GM12878 (cell line): ENCODE measurements at regions not wholly inside any gene's neighbourhood (a gene's known extent, or its start where the extent isn't known, plus 50 kb on each side); places are given as distances from the start of the nearest gene placed in this dataset.

Experiments
- ATAC-seq: fragments of 200-7000 bp; cut with Tn5 transposase; 3 replicates; pipeline ENCODE4 v1.9.1; 2020; ENCODE audit warnings: mild to moderate bottlenecking, moderate library complexity
- BruUV-seq: library from RNA; stranded (reverse); fragments of 400-500 nt; replicated peaks from 2 replicates; lab custom pipeline; 2021; lab: Mats Ljungman, UMichigan
- CTCF ChIA-PET: fragments of 300-600 bp; sonication (Branson Sonifier 250); formaldehyde crosslinking; extraction: SDS; loops from one replicate; lab custom pipeline; 2021; ENCODE audit warnings: inconsistent platforms; lab: Yijun Ruan, JAX
- POLR2A ChIA-PET: fragments of 350-600 bp; formaldehyde crosslinking; extraction: SDS; loops from one replicate; lab custom pipeline; 2021; ENCODE audit warnings: inconsistent platforms; lab: Charles Lee
- RAD21 ChIA-PET: fragments of 300-600 bp; sonication (Branson Sonifier 250); formaldehyde crosslinking; loops from one replicate; lab custom pipeline; 2023; ENCODE audit warnings: antibody characterized with exemption; ENCODE audit not compliant: unreplicated experiment; lab: Charles Lee
- SMC1A ChIA-PET: fragments of 300-600 bp; sonication (Branson Sonifier 250); formaldehyde crosslinking; loops from one replicate; lab custom pipeline; 2023; ENCODE audit not compliant: unreplicated experiment, uncharacterized antibody; lab: Charles Lee
- DNase-seq: peaks from one replicate; pipeline ENCODE4 v3.0.0-alpha.2; 2011; ENCODE audit warnings: low read depth, low spot score
- FAIRE-seq: peaks from 3 replicates; lab custom pipeline; 2011; peaks lifted over from hg19 to GRCh38; lab: Jason Lieb, UNC
- H2AFZ ChIP-seq: 2 replicates; pipeline ENCODE4 v1.6.0; 2011; ENCODE audit warnings: low read depth, low read length, control low read depth; ENCODE audit not compliant: control insufficient read depth
- H3K27ac ChIP-seq: 2 replicates; pipeline ENCODE4 v1.5.1; 2011; ENCODE audit warnings: control low read depth; ENCODE audit not compliant: control insufficient read depth, insufficient read depth
- H3K27me3 ChIP-seq, 2 experiments: replicated peaks in 1 of 2; 2 replicates each; pipeline versions ENCODE4 v1.6.0 to v1.6.1; 2011; ENCODE audit warnings: low read length in 1 of 2; ENCODE audit not compliant: control insufficient read depth in 2 of 2, insufficient read depth in 2 of 2
- H3K36me3 ChIP-seq, 2 experiments: 2 replicates each; pipeline ENCODE4 v1.5.1; 2011; ENCODE audit warnings: low read length in 1 of 2; ENCODE audit not compliant: control insufficient read depth in 2 of 2, insufficient read depth in 2 of 2
- H3K4me1 ChIP-seq: 2 replicates; pipeline ENCODE4 v1.6.1; 2011; ENCODE audit warnings: mild to moderate bottlenecking, low read length, moderate library complexity, mixed read lengths; ENCODE audit not compliant: control insufficient read depth, insufficient read depth
- H3K4me2 ChIP-seq: 2 replicates; pipeline ENCODE4 v1.6.0; 2011; ENCODE audit warnings: control low read depth; ENCODE audit not compliant: control insufficient read depth, insufficient read depth
- H3K4me3 ChIP-seq: fragments of 200-600 bp; sonication (generic); 2 replicates; pipeline ENCODE4 v1.5.1; 2016
- H3K79me2 ChIP-seq: 2 replicates; pipeline ENCODE4 v1.6.0; 2011; ENCODE audit warnings: low read length; ENCODE audit not compliant: control insufficient read depth, insufficient read depth
- H3K9ac ChIP-seq: 2 replicates; pipeline ENCODE4 v1.8.0; 2011; ENCODE audit warnings: low read length, control low read depth, mixed read lengths; ENCODE audit not compliant: control insufficient read depth, insufficient read depth
- H3K9me3 ChIP-seq: replicated peaks from 3 replicates; pipeline ENCODE4 v1.5.1; 2011; ENCODE audit warnings: mild to moderate bottlenecking, low read length; ENCODE audit not compliant: control insufficient read depth, insufficient read depth
- H4K20me1 ChIP-seq: 2 replicates; pipeline ENCODE4 v1.6.0; 2011; ENCODE audit not compliant: control insufficient read depth, insufficient read depth
- CBX5 ChIP-seq: sonication (generic); IDR thresholded peaks from 2 replicates; pipeline ENCODE4 v1.6.1; 2016; ENCODE audit warnings: low read depth, moderate library complexity, mild to moderate bottlenecking, inconsistent platforms
- ELK1 ChIP-seq: IDR thresholded peaks from 2 replicates; pipeline ENCODE4 v1.6.1; 2012; ENCODE audit warnings: low read depth, low read length, improper control_type of control experiment
- EZH2 ChIP-seq: IDR thresholded peaks from 2 replicates; pipeline ENCODE4 v1.6.1; 2012; ENCODE audit warnings: low read depth, mild to moderate bottlenecking, control low read depth, inconsistent platforms, low read length, borderline replicate concordance; ENCODE audit not compliant: control insufficient read depth
- FOXK2 ChIP-seq: fragments of 450-650 bp; IDR thresholded peaks from 2 replicates; pipeline ENCODE4 v1.6.1; 2017; ENCODE audit warnings: mild to moderate bottlenecking, moderate library complexity
- NFIC ChIP-seq: IDR thresholded peaks from 2 replicates; pipeline ENCODE4 v1.6.1; 2012; ENCODE audit warnings: low read depth, mild to moderate bottlenecking, inconsistent platforms, low read length, moderate library complexity
- NFXL1 ChIP-seq: fragments of 450-650 bp; IDR thresholded peaks from 2 replicates; pipeline ENCODE4 v1.6.1; 2017; ENCODE audit warnings: antibody characterized with exemption, mild to moderate bottlenecking, borderline replicate concordance
- RUNX3 ChIP-seq: IDR thresholded peaks from 2 replicates; pipeline ENCODE4 v1.6.1; 2012; ENCODE audit warnings: low read length, inconsistent platforms
- SPI1 ChIP-seq: IDR thresholded peaks from 2 replicates; pipeline ENCODE4 v1.6.1; 2011; ENCODE audit warnings: low read depth, mild to moderate bottlenecking, low read length, moderate library complexity, borderline replicate concordance; ENCODE audit not compliant: insufficient read depth
- ZZZ3 ChIP-seq: IDR thresholded peaks from 2 replicates; pipeline ENCODE4 v1.6.1; 2011; ENCODE audit warnings: low read depth; ENCODE audit not compliant: control insufficient read depth, insufficient read length
- WGBS: methylation state at CpG from one replicate; pipeline ENCODE4 v1.1.6; 2016; ENCODE audit warnings: low lambda C conversion rate; ENCODE audit not compliant: insufficient replicate concordance, insufficient coverage; ENCODE audit errors: missing lambda C conversion rate; 5-methylcytosine and 5-hydroxymethylcytosine counted together
- in situ Hi-C: fragments of 300-500 bp; cut with MboI; formaldehyde crosslinking; loops from 9 replicates; pipeline ENCODE4 v1.14.3; 2018; ENCODE audit warnings: mixed read lengths
- intact Hi-C: fragments of 100-400 bp; cut with micrococcal nuclease; formaldehyde crosslinking; loops from one replicate; pipeline ENCODE4 v1.14.2; 2022; ENCODE audit not compliant: unreplicated experiment
- TF ChIP-seq, protein P1 (sequence below): IDR thresholded peaks from 2 replicates; pipeline ENCODE4 v1.6.1; 2011; ENCODE audit warnings: borderline replicate concordance, low read depth, mild to moderate bottlenecking, moderate library complexity, low read length; ENCODE audit not compliant: insufficient read depth, poor library complexity, severe bottlenecking

DNA sequence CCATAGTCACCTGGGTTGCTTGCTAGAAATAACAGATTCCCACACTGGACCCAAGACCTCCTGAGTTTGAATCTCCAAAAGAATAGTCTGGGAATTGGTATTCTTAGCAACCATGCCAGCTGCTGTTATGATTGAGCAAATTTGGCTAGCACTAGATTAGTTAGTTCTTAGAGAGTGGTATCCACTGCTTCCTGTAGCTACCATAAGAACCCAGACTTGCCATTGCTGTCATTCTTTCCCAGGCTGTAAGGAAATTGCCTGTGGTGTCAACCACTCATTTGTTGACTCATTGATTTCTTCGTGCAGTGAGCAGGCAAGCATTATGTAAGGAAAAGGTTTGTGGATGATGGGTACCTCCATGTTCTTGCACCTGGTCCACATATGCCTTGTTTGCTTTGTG is 201.8 kb upstream of the RGS6 start (continued):
- TF ChIP-seq SPI1, result no peak
- TF ChIP-seq RUNX3, result no peak
- TF ChIP-seq ZZZ3, result no peak
- no peak for TF ChIP-seq ELK1
- no peak for TF ChIP-seq FOXK2
- TF ChIP-seq NFIC, result no peak
- TF ChIP-seq EZH2, result no peak
- TF ChIP-seq, protein P1, sequence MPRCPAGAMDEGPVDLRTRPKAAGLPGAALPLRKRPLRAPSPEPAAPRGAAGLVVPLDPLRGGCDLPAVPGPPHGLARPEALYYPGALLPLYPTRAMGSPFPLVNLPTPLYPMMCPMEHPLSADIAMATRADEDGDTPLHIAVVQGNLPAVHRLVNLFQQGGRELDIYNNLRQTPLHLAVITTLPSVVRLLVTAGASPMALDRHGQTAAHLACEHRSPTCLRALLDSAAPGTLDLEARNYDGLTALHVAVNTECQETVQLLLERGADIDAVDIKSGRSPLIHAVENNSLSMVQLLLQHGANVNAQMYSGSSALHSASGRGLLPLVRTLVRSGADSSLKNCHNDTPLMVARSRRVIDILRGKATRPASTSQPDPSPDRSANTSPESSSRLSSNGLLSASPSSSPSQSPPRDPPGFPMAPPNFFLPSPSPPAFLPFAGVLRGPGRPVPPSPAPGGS, result no peak
- no peak for TF ChIP-seq NFXL1

GRCh38 chr14:71731096-71731495 is 201.1 kb upstream of the RGS6 start:
- H3K4me3 ChIP-seq, result no peak overlapping the region
- DNase-seq (no peak), FAIRE-seq (no peak), ATAC-seq (no peak)
- no peaks in the 10 kb centered on the region for H3K4me1 ChIP-seq
- no TSS peak for BruUV-seq
- WGBS, result 89% methylated on average over 5 of the region's 5 CpGs
- H3K4me2 ChIP-seq, result no peak overlapping the region
- in situ Hi-C loops (no loop called here), intact Hi-C loops (no loop called here)
- no peak overlapping the region for H3K9ac ChIP-seq
- H3K79me2 ChIP-seq, result no peaks in the 10 kb centered on the region
- H3K27me3 ChIP-seq, result no peaks in the 10 kb centered on the region
- RAD21 ChIA-PET, result interaction anchor here (0.8 kb wide), 1 partner anchor 124 kb away, joined by 3 read pairs; no protein-coding TSS in a partner anchor
- SMC1A ChIA-PET, result no interaction called here
- no peak overlapping the region for H3K27ac ChIP-seq
- CTCF ChIA-PET, result interaction anchor here (1.4 kb wide), 1 partner anchor 11 kb away, joined by 3 read pairs; no protein-coding TSS in a partner anchor
- POLR2A ChIA-PET, result interaction anchor here (0.6 kb wide), 1 partner anchor 12 kb away, joined by 4 read pairs; no protein-coding TSS in a partner anchor
- peaks cover 31 to 48% of the 10 kb centered on the region in 2 experiments for H3K36me3 ChIP-seq
- H4K20me1 ChIP-seq, result no peaks in the 10 kb centered on the region
- H2AFZ ChIP-seq, result no peak overlapping the region
- H3K9me3 ChIP-seq, result no peaks in the 10 kb centered on the region
- TF ChIP-seq CBX5, result no peak
- TF ChIP-seq, all 136 proteins: peak for 0
